ENCODE measurements at regions not wholly inside any gene's neighbourhood (a gene's known extent, or its start where the extent isn't known, plus 50 kb on each side); places are given as distances from the start of the nearest gene placed in this dataset.
A peak's percentile ranks its signal among the peaks of the same experiment; 100 is the strongest.

- ChIA-PET CTCF (interaction anchor here (1.1 kb wide), 1 partner anchor 17 kb away, joined by 3 read pairs; no protein-coding TSS in a partner anchor), POLR2A (ENCODE audit: low non-redundant PET) (no interaction called here)
- DNase-seq (ENCODE audit: low spot score): no peak
- H3K27ac ChIP-seq: no peak overlapping the region
- TF ChIP-seq CTCF (conservative IDR thresholded peaks at IDR 0.05; ENCODE audit: low read depth): no peak
Measured at GRCh38 chr2:122740594-122740948, 985.1 kb downstream of the TSN start.

GRCh38 chr2:122741403-122741802 lies 986.0 kb downstream of the TSN start:
- ChIA-PET POLR2A (ENCODE audit: low non-redundant PET) (no interaction called here), CTCF (no interaction called here)
- TF ChIP-seq CTCF (conservative IDR thresholded peaks at IDR 0.05; ENCODE audit: low read depth): no peak
- H3K27ac ChIP-seq: no peak overlapping the region
- DNase-seq (ENCODE audit: low spot score): no peak

GRCh38 chr2:122743021-122743675 lies 987.7 kb downstream of the TSN start:
- ChIA-PET POLR2A (ENCODE audit: low non-redundant PET) (no interaction called here), CTCF (no interaction called here)
- H3K27ac ChIP-seq: no peak overlapping the region
- no peak for DNase-seq (ENCODE audit: low spot score)
- no peak for TF ChIP-seq CTCF (conservative IDR thresholded peaks at IDR 0.05; ENCODE audit: low read depth)

- no peak for TF ChIP-seq CTCF (conservative IDR thresholded peaks at IDR 0.05; ENCODE audit: low read depth)
- no peak for DNase-seq (ENCODE audit: low spot score)
- no peak overlapping the region for H3K27ac ChIP-seq
- ChIA-PET CTCF (no interaction called here), POLR2A (ENCODE audit: low non-redundant PET) (no interaction called here)
Measured at GRCh38 chr2:122745603-122746002, 990.2 kb downstream of the TSN start.

- H3K27ac ChIP-seq: no peak overlapping the region
- no peak for DNase-seq (ENCODE audit: low spot score)
- no peak for TF ChIP-seq CTCF (conservative IDR thresholded peaks at IDR 0.05; ENCODE audit: low read depth)
- POLR2A ChIA-PET (ENCODE audit: low non-redundant PET): no interaction called here
- CTCF ChIA-PET: no interaction called here
Measured at GRCh38 chr2:122747670-122748069, 992.2 kb downstream of the TSN start.

GRCh38 chr2:122748552-122749011 lies 993.1 kb downstream of the TSN start:
- no peak for TF ChIP-seq CTCF (conservative IDR thresholded peaks at IDR 0.05; ENCODE audit: low read depth)
- ChIA-PET CTCF (no interaction called here), POLR2A (ENCODE audit: low non-redundant PET) (no interaction called here)
- peak; percentile 49 for DNase-seq (ENCODE audit: low spot score)
- no peak overlapping the region for H3K27ac ChIP-seq
